ENCODE measurements at regions not wholly inside any gene's neighbourhood (a gene's known extent, or its start where the extent isn't known, plus 50 kb on each side); places are given as distances from the start of the nearest gene placed in this dataset.
"Not testable (repeated sequence)": the region's sequence is repeated elsewhere in the genome, so short reads cannot be mapped to it uniquely, and the experiment has no call there.

GRCh38 chr10:58066126-58066525 lies 201.6 kb downstream of the IPMK start:
- DNase-seq = no peak

- DNase-seq = no peak
These were observed 202.2 kb downstream of the IPMK start for GRCh38 chr10:58065529-58065815.

GRCh38 chr10:58064714-58065528 lies 202.8 kb downstream of the IPMK start:
- peak; percentile 27 for DNase-seq

GRCh38 chr10:58063861-58064480 lies 203.7 kb downstream of the IPMK start:
- no peak for DNase-seq

- DNase-seq = not testable (repeated sequence)
These were observed 209.0 kb downstream of the IPMK start for GRCh38 chr10:58058683-58059082.

- no peak for DNase-seq
These were observed 212.8 kb downstream of the IPMK start for GRCh38 chr10:58054881-58055280.

GRCh38 chr10:58052772-58053171 lies 214.9 kb downstream of the IPMK start:
- DNase-seq = no peak

GRCh38 chr10:58050575-58050974 lies 217.1 kb downstream of the IPMK start:
- no peak for DNase-seq

- no peak for DNase-seq
These were observed 218.8 kb downstream of the IPMK start for GRCh38 chr10:58048936-58049335.

- DNase-seq = no peak
These were observed 223.6 kb downstream of the IPMK start for GRCh38 chr10:58044072-58044471.

GRCh38 chr10:58041901-58042300 lies 225.8 kb downstream of the IPMK start:
- DNase-seq = no peak

GRCh38 chr10:58030208-58030607 lies 237.5 kb downstream of the IPMK start:
- DNase-seq = no peak

- no peak for DNase-seq
These were observed 238.9 kb downstream of the IPMK start for GRCh38 chr10:58028597-58029366.

- DNase-seq = no peak
These were observed 240.3 kb downstream of the IPMK start for GRCh38 chr10:58027426-58027825.

- DNase-seq = no peak
These were observed 241.7 kb downstream of the IPMK start for GRCh38 chr10:58026036-58026435.

- peak; percentile 9 for DNase-seq
These were observed 244.2 kb downstream of the IPMK start for GRCh38 chr10:58023341-58024073.

GRCh38 chr10:58019863-58020537 lies 247.7 kb downstream of the IPMK start:
- no peak for DNase-seq

- no peak for DNase-seq
These were observed 249.9 kb downstream of the IPMK start for GRCh38 chr10:58017719-58018367.

- DNase-seq = no peak
These were observed 251.1 kb downstream of the IPMK start for GRCh38 chr10:58016614-58017013.

GRCh38 chr10:58014436-58014835 lies 253.3 kb downstream of the IPMK start:
- no peak for DNase-seq

- DNase-seq = no peak
These were observed 254.3 kb downstream of the IPMK start for GRCh38 chr10:58013406-58013805.
